ENCODE measurements at regions not wholly inside any gene's neighbourhood (a gene's known extent, or its start where the extent isn't known, plus 50 kb on each side); places are given as distances from the start of the nearest gene placed in this dataset.

DNA sequence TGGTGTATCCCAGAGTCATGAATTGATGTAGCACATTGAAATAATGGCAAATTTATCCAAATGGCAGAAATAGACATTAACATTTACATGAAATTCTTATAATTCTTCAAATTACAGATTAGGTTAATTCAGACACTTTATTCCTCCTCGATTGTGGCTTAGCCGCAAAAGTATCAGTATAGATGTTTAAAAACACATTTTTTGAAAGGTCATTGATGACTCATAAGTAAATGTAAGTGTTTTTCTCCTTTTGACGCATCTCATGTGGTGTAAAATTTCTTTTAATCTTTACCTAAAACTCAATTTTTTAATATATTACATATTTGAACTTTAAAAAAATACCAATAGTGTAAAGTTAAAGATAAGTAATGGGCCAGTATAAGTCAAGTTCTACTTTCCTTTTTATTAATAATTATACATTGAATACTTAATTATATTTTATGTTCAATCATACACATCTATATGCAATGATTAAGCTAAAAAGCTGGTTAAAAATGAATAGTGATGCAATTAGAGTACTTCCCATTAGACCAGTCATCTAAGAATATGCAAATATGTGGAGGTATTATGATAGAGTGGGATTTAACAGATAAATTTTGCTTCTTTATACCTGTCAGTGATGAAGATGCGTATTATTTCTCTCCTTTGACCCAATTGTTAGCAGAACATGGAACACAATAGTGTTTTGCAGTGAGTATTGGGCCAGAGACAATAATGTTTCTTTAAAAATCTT, 678.1 kb upstream of the DPPA4 start:
- TF ChIP-seq, protein P1, sequence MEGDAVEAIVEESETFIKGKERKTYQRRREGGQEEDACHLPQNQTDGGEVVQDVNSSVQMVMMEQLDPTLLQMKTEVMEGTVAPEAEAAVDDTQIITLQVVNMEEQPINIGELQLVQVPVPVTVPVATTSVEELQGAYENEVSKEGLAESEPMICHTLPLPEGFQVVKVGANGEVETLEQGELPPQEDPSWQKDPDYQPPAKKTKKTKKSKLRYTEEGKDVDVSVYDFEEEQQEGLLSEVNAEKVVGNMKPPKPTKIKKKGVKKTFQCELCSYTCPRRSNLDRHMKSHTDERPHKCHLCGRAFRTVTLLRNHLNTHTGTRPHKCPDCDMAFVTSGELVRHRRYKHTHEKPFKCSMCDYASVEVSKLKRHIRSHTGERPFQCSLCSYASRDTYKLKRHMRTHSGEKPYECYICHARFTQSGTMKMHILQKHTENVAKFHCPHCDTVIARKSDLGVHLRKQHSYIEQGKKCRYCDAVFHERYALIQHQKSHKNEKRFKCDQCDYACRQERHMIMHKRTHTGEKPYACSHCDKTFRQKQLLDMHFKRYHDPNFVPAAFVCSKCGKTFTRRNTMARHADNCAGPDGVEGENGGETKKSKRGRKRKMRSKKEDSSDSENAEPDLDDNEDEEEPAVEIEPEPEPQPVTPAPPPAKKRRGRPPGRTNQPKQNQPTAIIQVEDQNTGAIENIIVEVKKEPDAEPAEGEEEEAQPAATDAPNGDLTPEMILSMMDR (IDR thresholded peaks at IDR 0.05; ENCODE audit: low read depth, low read length, missing input control): no peak
- TF ChIP-seq, protein P2, sequence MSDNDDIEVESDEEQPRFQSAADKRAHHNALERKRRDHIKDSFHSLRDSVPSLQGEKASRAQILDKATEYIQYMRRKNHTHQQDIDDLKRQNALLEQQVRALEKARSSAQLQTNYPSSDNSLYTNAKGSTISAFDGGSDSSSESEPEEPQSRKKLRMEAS (IDR thresholded peaks at IDR 0.05): no peak
- no peak for TF ChIP-seq FOXA1 (IDR thresholded peaks at IDR 0.05)
- TF ChIP-seq, protein P3, sequence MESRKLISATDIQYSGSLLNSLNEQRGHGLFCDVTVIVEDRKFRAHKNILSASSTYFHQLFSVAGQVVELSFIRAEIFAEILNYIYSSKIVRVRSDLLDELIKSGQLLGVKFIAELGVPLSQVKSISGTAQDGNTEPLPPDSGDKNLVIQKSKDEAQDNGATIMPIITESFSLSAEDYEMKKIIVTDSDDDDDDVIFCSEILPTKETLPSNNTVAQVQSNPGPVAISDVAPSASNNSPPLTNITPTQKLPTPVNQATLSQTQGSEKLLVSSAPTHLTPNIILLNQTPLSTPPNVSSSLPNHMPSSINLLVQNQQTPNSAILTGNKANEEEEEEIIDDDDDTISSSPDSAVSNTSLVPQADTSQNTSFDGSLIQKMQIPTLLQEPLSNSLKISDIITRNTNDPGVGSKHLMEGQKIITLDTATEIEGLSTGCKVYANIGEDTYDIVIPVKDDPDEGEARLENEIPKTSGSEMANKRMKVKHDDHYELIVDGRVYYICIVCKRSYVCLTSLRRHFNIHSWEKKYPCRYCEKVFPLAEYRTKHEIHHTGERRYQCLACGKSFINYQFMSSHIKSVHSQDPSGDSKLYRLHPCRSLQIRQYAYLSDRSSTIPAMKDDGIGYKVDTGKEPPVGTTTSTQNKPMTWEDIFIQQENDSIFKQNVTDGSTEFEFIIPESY (IDR thresholded peaks at IDR 0.05): no peak
- no peak for TF ChIP-seq TAF1 (conservative IDR thresholded peaks at IDR 0.05)
- TF ChIP-seq, protein P4, sequence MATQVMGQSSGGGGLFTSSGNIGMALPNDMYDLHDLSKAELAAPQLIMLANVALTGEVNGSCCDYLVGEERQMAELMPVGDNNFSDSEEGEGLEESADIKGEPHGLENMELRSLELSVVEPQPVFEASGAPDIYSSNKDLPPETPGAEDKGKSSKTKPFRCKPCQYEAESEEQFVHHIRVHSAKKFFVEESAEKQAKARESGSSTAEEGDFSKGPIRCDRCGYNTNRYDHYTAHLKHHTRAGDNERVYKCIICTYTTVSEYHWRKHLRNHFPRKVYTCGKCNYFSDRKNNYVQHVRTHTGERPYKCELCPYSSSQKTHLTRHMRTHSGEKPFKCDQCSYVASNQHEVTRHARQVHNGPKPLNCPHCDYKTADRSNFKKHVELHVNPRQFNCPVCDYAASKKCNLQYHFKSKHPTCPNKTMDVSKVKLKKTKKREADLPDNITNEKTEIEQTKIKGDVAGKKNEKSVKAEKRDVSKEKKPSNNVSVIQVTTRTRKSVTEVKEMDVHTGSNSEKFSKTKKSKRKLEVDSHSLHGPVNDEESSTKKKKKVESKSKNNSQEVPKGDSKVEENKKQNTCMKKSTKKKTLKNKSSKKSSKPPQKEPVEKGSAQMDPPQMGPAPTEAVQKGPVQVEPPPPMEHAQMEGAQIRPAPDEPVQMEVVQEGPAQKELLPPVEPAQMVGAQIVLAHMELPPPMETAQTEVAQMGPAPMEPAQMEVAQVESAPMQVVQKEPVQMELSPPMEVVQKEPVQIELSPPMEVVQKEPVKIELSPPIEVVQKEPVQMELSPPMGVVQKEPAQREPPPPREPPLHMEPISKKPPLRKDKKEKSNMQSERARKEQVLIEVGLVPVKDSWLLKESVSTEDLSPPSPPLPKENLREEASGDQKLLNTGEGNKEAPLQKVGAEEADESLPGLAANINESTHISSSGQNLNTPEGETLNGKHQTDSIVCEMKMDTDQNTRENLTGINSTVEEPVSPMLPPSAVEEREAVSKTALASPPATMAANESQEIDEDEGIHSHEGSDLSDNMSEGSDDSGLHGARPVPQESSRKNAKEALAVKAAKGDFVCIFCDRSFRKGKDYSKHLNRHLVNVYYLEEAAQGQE (IDR thresholded peaks at IDR 0.05): no peak
- TF ChIP-seq GABPA (IDR thresholded peaks at IDR 0.05 in 1 of 2, conservative IDR thresholded peaks at IDR 0.05 in 1 of 2): no peak
- no peak for TF ChIP-seq EGR1 (IDR thresholded peaks at IDR 0.05; ENCODE audit: low read depth in 2 of 2)
- no peak for TF ChIP-seq SP1 (IDR thresholded peaks at IDR 0.05)
- no peak for TF ChIP-seq JUND (IDR thresholded peaks at IDR 0.05)
